ENCODE measurements at regions not wholly inside any gene's neighbourhood (a gene's known extent, or its start where the extent isn't known, plus 50 kb on each side); places are given as distances from the start of the nearest gene placed in this dataset.

DNA sequence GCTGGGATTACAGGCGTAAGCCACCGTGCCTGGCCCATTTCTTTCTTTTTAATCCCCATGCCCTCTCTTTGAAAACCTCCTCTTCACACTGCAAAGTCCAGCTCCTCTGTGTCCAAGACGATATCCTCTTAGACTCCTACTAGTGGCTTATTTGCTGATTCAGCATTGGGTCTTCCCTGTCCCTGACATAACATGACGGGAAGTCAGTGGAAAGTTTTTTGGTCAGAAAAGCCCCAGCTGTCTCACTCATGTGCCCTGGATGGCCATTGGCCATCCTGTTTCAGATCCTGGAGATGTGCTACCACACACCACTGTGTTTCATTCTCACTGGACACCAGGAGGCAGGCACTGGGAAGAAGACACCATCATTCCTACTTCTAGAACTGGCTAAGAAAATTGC lies 102.6 kb upstream of the MED13L start:
- TF ChIP-seq, protein P1, sequence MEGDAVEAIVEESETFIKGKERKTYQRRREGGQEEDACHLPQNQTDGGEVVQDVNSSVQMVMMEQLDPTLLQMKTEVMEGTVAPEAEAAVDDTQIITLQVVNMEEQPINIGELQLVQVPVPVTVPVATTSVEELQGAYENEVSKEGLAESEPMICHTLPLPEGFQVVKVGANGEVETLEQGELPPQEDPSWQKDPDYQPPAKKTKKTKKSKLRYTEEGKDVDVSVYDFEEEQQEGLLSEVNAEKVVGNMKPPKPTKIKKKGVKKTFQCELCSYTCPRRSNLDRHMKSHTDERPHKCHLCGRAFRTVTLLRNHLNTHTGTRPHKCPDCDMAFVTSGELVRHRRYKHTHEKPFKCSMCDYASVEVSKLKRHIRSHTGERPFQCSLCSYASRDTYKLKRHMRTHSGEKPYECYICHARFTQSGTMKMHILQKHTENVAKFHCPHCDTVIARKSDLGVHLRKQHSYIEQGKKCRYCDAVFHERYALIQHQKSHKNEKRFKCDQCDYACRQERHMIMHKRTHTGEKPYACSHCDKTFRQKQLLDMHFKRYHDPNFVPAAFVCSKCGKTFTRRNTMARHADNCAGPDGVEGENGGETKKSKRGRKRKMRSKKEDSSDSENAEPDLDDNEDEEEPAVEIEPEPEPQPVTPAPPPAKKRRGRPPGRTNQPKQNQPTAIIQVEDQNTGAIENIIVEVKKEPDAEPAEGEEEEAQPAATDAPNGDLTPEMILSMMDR (IDR thresholded peaks at IDR 0.05): no peak
- TF ChIP-seq EP300 (IDR thresholded peaks at IDR 0.05) (no peak), POLR2A (IDR thresholded peaks at IDR 0.05) (no peak)

Measured in upper lobe of left lung (tissue), 4 donors.